Tibial nerve (tissue), 4 donors: ENCODE measurements at regions not wholly inside any gene's neighbourhood (a gene's known extent, or its start where the extent isn't known, plus 50 kb on each side); places are given as distances from the start of the nearest gene placed in this dataset.
"Not testable (repeated sequence)": the region's sequence is repeated elsewhere in the genome, so short reads cannot be mapped to it uniquely, and the experiment has no call there.

Experiments used
- DNase-seq, 2 donors: peaks; one replicate each; pipeline ENCODE4 v3.0.0-alpha.2; 2019; ENCODE audit warnings: low spot score in 2 of 2
- H3K27ac ChIP-seq, 4 donors: fragments of 200-600 bp; sonication (generic) in 3 of 4; one replicate each; pipeline ENCODE4 v1.5.1; 2017 to 2019; ENCODE audit warnings: mild to moderate bottlenecking in 1 of 4
- H3K27me3 ChIP-seq, 2 donors: fragments of 200-600 bp; sonication (generic) in 1 of 2; one replicate each; pipeline versions ENCODE4 v1.5.1 to v1.6.0; 2017 to 2019
- H3K36me3 ChIP-seq, 3 donors: fragments of 200-600 bp; sonication (generic); one replicate each; pipeline ENCODE4 v1.5.1; 2018 to 2019
- H3K4me1 ChIP-seq, 4 donors: fragments of 200-600 bp; sonication (generic) in 3 of 4; one replicate each; pipeline ENCODE4 v1.5.1; 2017 to 2019
- H3K4me3 ChIP-seq, 4 donors: fragments of 200-600 bp; sonication (generic) in 3 of 4; one replicate each; pipeline ENCODE4 v1.5.1; 2017 to 2019; ENCODE audit warnings: mild to moderate bottlenecking in 1 of 4, moderate library complexity in 1 of 4
- H3K9me3 ChIP-seq, 4 donors: fragments of 200-600 bp; sonication (generic) in 3 of 4; one replicate each; pipeline ENCODE4 v1.5.1; 2017 to 2019
- EP300 ChIP-seq, 2 donors: sonication (generic); formaldehyde crosslinking; IDR thresholded peaks; one replicate each; pipeline ENCODE4 v1.6.1; 2017; ENCODE audit warnings: antibody characterized with exemption in 2 of 2, mild to moderate bottlenecking in 1 of 2
- POLR2A ChIP-seq, 2 donors: fragments of 450-650 bp; IDR thresholded peaks; one replicate each; pipeline ENCODE4 v1.6.1; 2017; ENCODE audit warnings: antibody characterized with exemption in 2 of 2, mild to moderate bottlenecking in 2 of 2, moderate library complexity in 2 of 2
- WGBS, 2 donors: methylation state at CpG; one replicate each; pipeline ENCODE4 v1.1.5; 2018; 5-methylcytosine and 5-hydroxymethylcytosine counted together
- TF ChIP-seq, protein P1 (sequence below), 5 experiments: fragments of 200-600 bp in 3 of 5; fragments of 450-650 bp in 2 of 5; sonication (generic) in 3 of 5; IDR thresholded peaks; one replicate each; pipeline ENCODE4 v1.5.1; 2016 to 2019; ENCODE audit warnings: antibody characterized with exemption in 5 of 5, mild to moderate bottlenecking in 3 of 5, moderate library complexity in 2 of 5

DNA sequence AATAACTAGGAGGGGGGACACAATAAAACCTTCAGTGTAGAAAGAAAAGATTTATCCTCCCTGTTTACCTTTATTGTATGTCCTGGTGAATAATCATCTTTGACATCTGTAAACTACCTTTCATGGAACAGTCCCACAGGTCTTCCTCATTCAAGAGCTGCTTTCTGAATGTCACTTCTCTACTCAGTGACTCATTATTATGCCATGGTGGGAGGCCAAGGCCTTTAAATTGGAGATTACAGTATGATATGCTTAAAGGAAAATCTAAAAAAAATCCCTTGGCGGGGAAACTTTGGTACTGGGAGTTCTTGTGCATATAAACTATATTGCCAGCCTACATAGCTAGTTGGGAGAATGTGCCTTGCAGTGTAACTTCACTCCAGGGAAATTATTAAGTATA, 713.0 kb downstream of the TDRD15 start:
- no peaks in the 10 kb centered on the region for H3K27me3 ChIP-seq
- DNase-seq = no peak
- WGBS, 2 donors = 85 to 92% methylated on average over 1 of the region's 1 CpG
- H3K4me3 ChIP-seq = no peak overlapping the region
- H3K9me3 ChIP-seq = no peaks in the 10 kb centered on the region
- TF ChIP-seq POLR2A (IDR thresholded peaks at IDR 0.05) (no peak), EP300 (IDR thresholded peaks at IDR 0.05) (no peak)
- TF ChIP-seq, protein P1, sequence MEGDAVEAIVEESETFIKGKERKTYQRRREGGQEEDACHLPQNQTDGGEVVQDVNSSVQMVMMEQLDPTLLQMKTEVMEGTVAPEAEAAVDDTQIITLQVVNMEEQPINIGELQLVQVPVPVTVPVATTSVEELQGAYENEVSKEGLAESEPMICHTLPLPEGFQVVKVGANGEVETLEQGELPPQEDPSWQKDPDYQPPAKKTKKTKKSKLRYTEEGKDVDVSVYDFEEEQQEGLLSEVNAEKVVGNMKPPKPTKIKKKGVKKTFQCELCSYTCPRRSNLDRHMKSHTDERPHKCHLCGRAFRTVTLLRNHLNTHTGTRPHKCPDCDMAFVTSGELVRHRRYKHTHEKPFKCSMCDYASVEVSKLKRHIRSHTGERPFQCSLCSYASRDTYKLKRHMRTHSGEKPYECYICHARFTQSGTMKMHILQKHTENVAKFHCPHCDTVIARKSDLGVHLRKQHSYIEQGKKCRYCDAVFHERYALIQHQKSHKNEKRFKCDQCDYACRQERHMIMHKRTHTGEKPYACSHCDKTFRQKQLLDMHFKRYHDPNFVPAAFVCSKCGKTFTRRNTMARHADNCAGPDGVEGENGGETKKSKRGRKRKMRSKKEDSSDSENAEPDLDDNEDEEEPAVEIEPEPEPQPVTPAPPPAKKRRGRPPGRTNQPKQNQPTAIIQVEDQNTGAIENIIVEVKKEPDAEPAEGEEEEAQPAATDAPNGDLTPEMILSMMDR (IDR thresholded peaks at IDR 0.05) = no peak
- no peak overlapping the region for H3K27ac ChIP-seq
- H3K36me3 ChIP-seq = no peaks in the 10 kb centered on the region
- H3K4me1 ChIP-seq = no peaks in the 10 kb centered on the region

GRCh38 chr2:21837168-21837960, 713.6 kb downstream of the TDRD15 start:
- 61 to 72% methylated on average over 5 of the region's 5 CpGs for WGBS, 2 donors
- TF ChIP-seq POLR2A (IDR thresholded peaks at IDR 0.05) (no peak), EP300 (IDR thresholded peaks at IDR 0.05) (no peak)
- TF ChIP-seq, protein P1 (IDR thresholded peaks at IDR 0.05) = no peak
- Histone ChIP-seq H3K36me3 (no peaks in the 10 kb centered on the region), H3K9me3 (no peaks in the 10 kb centered on the region), H3K4me3 (no peak overlapping the region), H3K4me1 (no peaks in the 10 kb centered on the region), H3K27ac (no peak overlapping the region), H3K27me3 (no peaks in the 10 kb centered on the region)
- DNase-seq = no peak

DNA sequence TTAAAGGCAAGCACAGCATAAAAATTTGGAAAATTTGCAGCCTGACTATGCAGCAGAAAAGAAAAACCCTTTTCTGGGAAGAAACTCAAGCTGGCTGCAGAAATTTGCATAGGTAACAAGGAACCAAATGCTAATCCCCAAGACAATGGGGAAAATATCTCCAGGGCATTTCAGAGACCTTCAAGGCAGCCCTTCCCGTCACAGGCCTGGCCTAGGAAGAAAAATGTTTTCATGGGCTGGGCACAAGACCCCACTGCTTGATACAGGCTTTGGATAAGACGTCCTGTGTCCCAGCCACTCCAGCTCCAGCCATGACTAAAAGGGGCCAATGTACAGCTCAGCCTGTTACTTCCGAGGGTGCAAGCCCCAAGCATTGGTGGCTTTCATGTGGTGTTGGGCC, 717.6 kb downstream of the TDRD15 start:
- Histone ChIP-seq H3K9me3 (no peaks in the 10 kb centered on the region), H3K27me3 (no peaks in the 10 kb centered on the region), H3K4me1 (no peaks in the 10 kb centered on the region), H3K4me3 (no peak overlapping the region), H3K27ac (no peak overlapping the region), H3K36me3 (no peaks in the 10 kb centered on the region)
- WGBS, 2 donors = 72 to 85% methylated on average over 3 of the region's 3 CpGs
- no peak for DNase-seq
- TF ChIP-seq EP300 (IDR thresholded peaks at IDR 0.05) = no peak
- TF ChIP-seq, protein P1 (IDR thresholded peaks at IDR 0.05) = no peak
- TF ChIP-seq POLR2A (IDR thresholded peaks at IDR 0.05) = no peak

GRCh38 chr2:21850367-21850766, 726.6 kb downstream of the TDRD15 start:
- not testable (repeated sequence) for H3K27ac ChIP-seq, H3K9me3 ChIP-seq, H3K4me3 ChIP-seq, DNase-seq, H3K4me1 ChIP-seq, H3K36me3 ChIP-seq, H3K27me3 ChIP-seq
- WGBS, 2 donors = 67% methylated on average over 7 of the region's 7 CpGs

DNA sequence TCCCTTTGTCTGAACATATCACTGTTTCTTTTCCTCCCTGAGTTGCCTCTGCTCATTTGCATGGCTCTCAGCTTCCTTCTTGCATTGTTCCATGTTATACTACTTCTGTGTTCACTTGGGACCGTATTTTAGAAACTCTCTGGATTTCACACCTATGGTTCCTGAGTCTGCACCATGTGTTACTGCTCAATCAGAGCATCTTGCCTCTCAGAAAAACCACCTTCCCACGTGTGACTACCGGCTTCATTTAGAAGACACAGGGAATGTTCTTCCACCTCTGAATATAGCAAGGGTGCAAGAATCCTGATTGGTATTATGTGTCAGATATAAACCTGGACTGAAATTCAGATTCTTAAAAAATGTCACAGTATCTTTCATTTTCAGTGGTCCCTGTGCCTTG, 731.2 kb downstream of the TDRD15 start:
- H3K36me3 ChIP-seq = no peaks in the 10 kb centered on the region
- no peaks in the 10 kb centered on the region for H3K27me3 ChIP-seq
- no peak overlapping the region for H3K4me3 ChIP-seq
- H3K4me1 ChIP-seq = no peaks in the 10 kb centered on the region
- DNase-seq = no peak
- TF ChIP-seq, protein P1 (IDR thresholded peaks at IDR 0.05) = no peak
- TF ChIP-seq POLR2A (IDR thresholded peaks at IDR 0.05) (no peak), EP300 (IDR thresholded peaks at IDR 0.05) (no peak)
- 83 to 87% methylated on average over 3 of the region's 3 CpGs for WGBS, 2 donors
- H3K9me3 ChIP-seq = no peaks in the 10 kb centered on the region
- H3K27ac ChIP-seq = no peak overlapping the region
